GM12874 (cell line): ENCODE measurements at regions not wholly inside any gene's neighbourhood (a gene's known extent, or its start where the extent isn't known, plus 50 kb on each side); places are given as distances from the start of the nearest gene placed in this dataset.

ENCODE experiments used
- CTCF ChIP-seq: IDR thresholded peaks from 2 replicates; pipeline ENCODE4 v1.5.1; 2011; ENCODE audit warnings: low read depth, mild to moderate bottlenecking, control low read depth, low read length, moderate library complexity; ENCODE audit not compliant: insufficient read depth

- TF ChIP-seq CTCF = no peak
Observed at GRCh38 chr20:12640251-12640650, 368.5 kb upstream of the SPTLC3 start.

DNA sequence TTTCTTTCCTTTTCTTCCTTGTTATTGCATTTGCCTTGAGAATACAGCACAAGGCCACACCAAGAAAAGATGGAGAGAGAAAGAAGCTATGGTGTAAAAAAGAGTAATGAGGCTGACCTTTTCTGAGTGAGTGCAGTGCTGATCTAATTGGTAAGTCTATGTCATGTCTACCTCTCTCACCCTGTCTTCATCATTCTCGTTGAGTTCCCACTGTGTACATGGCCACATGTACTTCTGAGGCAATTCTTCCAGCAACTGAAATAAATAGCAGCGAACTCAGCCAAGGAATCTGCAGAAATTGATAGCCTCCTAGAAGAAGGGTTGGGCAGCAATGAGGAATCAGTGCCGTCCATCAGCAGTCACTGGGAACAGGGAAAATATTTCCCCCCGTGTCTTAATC, 367.2 kb upstream of the SPTLC3 start:
- TF ChIP-seq CTCF = no peak

GRCh38 chr20:12644461-12644860, 364.3 kb upstream of the SPTLC3 start:
- no peak for TF ChIP-seq CTCF

DNA sequence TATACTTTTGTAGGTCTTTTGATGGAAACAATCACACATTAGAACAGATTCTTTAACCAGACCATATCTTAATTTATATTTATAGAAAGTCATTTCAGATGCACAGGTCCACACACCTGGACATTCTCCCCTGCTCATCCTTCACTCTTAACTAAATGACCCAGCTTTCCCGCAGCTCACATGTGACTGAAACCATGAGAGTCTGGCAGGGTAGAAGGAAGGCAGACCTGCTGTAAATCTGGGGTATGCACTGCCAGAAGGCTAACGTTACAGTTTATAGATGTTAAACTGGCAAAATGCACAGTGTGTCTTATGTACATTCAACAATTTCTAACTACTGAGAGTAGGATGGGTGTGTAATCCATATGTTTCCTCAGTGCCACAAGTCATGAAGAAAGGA, 359.5 kb upstream of the SPTLC3 start:
- no peak for TF ChIP-seq CTCF

DNA sequence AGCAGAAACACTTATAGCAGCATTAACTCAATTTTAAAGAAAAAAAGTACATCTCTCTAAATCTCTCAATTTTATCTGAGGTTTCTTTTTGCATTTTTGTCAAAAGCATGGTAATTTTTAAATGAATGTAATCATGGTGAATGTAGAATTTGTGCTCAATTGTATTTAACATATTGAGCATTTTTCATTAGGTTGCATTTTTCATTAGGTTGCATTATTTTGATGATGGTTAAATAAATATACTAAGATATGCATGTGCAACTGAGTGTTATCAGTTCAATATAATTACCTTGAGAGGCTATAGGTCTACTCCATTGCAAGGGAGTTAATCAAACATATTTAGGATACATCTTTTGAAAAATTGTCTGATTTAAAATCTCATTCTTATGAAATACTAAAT, 355.1 kb upstream of the SPTLC3 start:
- no peak for TF ChIP-seq CTCF

- no peak for TF ChIP-seq CTCF
Observed at GRCh38 chr20:12659942-12660341, 348.8 kb upstream of the SPTLC3 start.

GRCh38 chr20:12660918-12661317, 347.9 kb upstream of the SPTLC3 start:
- no peak for TF ChIP-seq CTCF

DNA sequence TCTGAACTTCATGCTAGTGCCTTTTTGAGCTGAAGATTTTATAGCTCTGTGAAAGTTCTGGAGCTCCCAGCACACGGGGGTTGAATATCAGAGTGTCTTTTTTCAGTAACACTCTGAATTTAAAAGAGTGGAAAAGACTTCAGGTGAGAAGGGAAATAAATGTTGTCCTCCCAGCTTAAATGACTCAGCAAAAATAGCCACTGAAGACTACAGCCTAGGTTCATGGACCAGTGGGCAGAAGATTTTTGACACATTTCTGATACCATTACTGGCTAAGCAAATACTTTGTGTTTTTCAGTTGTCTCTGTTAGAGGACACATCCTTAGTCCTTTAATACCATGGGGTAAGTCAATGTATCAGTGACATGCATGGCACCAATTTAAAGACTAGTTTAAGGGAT, 338.5 kb upstream of the SPTLC3 start:
- TF ChIP-seq CTCF = no peak
